HG03066 (cell line): ENCODE measurements at regions not wholly inside any gene's neighbourhood (a gene's known extent, or its start where the extent isn't known, plus 50 kb on each side); places are given as distances from the start of the nearest gene placed in this dataset.

Experiments used
- ATAC-seq: cut with Tn5 transposase; IDR thresholded peaks from one replicate; pipeline ENCODE4 v1.9.1; 2021; ENCODE audit warnings: low read depth; ENCODE audit not compliant: unreplicated experiment

DNA sequence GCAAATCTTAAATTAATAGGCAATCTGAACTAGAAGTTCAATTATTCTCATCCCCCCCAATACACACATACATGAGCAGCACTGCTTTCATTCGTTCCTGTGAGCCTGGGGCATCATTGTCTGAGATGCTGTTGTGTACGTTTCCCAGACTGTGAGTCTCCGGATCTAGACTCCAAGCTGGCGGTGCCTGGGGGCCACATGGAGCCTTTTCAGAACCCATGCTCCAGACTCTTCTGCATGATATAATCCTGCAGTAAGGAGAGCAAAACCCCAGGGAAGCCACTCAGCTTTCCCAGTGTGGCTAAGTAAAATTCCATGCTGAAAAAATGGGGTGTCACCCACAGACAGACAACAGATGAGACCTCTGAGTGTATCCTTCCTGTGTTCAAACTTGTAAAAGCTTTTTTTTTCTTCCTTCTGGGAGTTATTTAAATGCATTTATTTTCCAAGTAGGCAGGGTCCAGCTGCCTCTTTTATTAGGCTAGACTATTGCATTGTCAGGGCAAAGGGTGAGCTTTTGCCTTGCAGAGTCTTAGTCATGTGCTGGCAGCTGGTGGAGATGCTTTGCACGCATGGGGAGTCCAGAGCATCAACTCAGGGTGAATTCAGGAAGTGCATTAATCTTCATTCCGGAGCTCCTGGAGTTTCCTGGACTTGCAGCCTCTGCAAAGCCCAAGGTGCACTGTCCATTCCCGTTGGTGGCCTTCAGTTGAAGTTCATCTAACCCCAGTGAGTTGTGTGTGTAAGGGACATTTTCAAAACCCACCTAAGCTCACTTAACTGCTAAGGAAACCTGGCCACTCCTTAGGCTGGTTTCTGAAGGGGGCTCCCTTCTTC, 185.7 kb upstream of the ADO start:
- peak; percentile 51 for ATAC-seq

DNA sequence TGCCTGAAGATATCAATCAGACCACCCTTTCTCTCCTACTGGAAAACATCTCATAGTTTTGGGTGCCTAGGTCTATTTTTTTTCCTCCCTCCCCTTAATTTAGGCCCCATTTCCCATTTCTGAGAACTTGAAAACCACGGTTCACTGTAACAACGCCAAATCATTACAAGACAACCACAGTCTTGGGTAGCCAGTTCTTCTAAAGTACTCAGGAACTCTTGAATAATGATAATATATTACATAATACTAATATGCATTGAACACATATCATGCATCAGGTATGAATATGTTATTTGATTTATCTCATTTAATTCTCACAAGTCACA, 185.1 kb upstream of the ADO start:
- peak; percentile 20 for ATAC-seq

DNA sequence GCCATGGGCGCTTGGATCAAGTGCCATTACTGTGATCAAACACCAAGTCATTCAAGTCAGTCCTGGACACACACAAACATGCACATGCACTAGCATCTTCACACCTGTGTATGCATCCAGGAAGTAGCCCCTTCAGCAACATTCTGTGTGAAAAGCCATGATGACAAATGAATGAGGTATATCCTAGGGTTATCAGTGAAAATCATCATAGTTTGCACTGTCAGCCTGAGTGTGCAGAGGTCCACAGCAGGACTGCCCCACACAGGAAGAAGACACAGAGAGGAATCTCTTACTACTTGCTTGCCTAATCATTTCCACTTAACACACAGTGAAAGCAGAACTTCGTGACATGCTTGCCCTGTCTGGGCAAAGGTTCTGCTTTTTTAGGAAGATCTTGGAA, 184.0 kb upstream of the ADO start:
- no peak for ATAC-seq

DNA sequence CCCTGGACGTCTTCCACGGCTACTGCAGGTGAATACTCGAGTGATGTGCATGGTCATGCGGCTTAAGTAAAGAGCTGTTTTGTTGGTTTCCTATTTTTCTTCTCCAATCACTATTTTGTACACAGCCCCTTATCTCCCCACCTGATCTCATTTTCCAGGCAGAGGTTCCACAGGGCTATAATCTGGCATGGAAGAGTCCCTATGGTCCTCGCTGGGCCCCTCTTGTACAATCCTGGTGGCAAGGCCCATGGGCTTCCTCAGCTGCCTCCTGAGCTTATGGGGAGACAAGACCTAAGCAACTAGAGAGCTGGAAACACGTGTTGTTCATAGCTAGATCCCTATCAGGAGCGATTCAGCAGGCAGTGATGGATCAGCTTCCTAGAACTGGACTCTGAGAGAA, 181.3 kb upstream of the ADO start:
- no peak for ATAC-seq

DNA sequence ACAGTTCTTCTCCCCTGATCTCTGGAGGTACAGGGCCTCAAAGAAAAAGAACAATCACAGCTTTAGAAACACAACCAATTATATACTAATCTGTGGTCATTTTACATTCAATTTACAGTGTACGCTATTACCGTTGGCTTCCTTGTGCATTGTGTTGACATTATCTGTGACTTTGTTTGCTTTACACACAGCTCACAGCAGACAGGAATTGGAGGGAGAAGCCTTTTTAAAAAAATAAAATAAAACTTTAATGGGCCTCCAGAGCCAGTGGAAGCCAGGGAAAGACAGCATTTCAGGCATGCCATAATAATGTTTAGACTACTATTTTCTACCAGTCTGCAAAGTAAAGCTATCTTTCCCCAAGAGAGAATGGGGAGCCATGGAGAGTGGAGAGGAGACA, 179.0 kb upstream of the ADO start:
- no peak for ATAC-seq

DNA sequence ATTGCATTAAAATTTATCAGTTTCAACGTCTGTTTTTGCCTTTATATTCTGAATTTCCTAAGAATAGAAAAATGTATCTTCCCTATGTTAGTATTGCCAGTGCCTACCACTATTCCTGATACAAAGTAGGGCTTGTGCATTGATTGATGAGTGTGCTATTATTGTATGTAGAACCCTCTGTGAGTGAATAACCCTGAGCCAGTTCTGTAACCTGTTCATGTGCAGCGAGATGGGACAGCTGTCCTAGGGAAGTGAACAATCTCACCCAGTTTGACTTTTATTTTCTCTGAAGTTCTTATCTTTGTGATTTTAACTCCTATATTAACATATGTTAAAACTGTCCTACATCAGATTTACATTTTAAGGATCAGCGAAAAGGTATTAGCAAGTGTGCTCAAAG, 178.4 kb upstream of the ADO start:
- no peak for ATAC-seq

DNA sequence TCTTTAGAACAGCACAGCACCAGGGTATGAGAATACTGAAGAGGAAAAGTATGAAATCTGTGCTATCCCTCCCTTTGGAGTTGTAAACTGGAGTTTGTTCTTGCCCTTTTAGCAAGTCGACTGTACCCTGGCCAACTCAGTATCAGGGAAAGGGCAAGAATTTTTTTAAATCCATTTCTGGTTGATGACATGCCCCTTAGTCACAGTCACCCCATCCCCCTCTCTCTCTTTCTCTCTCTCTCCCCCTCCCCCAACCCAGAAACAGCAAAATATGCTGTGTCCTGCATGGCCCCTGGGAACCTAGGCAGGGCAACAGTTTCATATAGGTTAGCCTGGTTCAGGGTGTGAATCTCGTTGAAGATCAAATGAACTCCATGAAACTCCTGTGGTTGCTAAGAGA, 177.7 kb upstream of the ADO start:
- ATAC-seq, result no peak

DNA sequence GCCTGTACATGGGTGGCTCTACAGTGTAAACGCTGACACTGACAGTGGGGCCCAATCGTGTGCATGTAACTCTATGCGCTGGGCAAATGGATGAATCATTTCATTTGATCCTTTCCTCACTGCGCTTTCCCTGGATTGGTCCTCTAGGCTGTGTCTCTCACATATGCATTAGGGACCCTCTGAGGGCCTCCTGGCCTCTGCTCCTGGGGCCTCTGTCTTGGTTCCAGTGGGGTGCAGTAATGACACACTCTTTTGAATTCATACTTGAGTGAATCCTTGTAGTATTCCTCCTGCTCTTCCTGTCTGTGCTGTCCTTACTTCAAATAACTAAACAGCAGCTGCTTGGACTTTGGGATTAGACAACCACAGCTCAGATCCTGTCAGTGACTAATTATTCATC, 176.5 kb upstream of the ADO start:
- no peak for ATAC-seq

DNA sequence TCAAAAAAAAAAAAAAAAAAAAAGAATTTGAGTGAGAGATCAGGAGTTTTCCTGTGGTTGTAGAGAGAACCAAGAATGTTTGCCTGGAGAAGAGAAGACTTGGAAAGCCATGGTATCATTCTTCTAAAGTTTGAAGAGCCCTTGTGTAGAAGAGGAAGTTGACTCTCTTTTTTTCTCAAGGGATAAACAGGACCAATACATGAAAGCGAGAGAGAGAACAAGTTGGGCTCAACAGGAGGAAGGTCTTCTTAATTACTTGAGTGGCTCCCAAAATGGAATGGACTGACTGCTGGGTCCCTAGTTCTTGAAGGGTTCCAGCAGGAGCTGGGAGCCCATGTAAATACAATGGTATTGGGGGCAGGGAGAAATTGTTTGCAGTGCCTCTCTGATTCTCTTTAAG, 173.3 kb upstream of the ADO start:
- no peak for ATAC-seq

DNA sequence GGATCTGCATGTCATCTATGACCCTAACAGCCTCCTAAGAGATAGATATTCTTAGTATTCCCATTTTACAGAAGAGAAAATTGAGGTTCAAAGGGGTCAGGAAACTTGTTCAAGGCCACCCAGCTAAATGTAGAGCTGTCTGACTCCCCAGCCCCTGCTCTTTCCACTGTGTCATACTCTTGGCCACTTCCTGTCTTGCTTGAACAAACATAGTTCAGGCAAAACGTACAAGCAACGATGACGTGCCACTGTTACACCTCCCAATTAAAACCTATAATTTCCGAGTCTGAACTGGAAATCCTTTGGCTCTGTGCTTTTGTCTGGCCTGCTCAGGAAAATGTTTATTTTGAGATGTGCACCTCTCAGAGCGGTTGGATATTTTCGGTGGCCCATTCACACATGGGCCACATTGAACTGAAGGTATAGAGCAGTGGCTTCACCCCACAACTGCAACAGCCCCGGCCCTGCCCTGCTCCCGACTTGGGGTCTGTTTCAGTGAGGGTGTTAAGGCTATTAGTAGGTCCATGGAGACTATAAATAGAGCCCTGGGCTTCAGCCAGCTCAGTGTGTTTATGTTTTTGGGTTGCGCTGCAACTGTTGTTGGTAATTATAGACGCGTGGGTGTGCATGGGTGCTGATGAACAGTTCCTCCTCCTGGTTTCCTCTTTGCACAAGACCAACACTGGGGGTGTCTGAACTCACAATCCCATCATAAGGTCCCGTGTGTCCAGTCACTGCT, 172.3 kb upstream of the ADO start:
- ATAC-seq, result peak; percentile 72

DNA sequence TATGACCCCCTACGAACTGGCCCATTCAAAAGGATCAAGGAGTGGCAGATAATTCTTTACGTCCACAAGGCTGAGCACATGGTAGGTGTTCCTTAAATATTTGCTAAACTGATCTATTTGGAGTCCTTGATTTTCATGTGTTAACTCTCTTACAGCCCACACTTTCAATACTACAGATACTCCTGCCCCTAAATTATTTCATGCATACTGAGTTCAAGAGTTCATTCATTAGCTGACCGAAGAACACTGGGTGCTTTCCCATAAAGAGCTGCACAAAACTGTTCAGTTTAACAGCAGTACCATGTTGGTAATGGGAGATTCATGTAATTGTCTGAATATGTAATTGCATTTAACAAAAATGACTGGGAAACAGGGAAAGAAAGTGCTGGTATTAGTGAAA, 170.5 kb upstream of the ADO start:
- no peak for ATAC-seq

DNA sequence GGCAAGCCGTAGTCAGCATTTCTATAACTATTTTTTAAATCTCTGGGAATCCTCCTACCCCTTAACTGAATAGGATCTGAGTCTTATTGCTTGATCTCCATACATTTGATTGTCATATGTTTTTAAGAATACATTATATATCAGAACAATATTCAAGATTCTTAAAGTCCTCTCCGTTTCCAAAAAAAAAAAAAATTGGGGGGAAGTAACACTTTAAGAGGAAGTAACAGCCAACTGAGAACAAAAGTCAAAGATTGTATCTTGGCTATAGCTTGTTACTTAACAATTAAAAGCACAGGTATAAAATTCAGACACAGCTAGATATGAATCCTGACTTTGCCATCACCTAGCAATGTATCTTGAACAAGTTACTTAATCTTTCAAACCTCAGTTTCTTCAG, 169.9 kb upstream of the ADO start:
- ATAC-seq, result no peak

DNA sequence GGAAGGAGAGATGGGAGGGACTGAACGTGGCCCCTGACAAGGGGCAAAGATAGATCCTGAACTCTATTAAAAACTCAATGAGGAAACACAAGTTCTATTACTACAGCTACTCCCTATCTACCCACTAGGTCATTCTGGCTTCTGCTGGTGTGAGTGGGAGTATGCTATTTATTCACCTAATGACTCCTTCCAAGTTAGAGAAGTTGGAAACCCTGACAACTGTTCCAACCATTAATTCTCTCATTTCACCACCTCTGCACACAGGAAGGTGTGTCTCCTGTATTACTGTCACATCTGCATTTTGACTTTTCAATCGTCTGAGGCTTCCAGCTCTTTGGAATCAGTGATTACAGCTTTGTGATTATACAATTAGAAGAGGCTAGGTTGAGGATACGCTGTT, 169.4 kb upstream of the ADO start:
- no peak for ATAC-seq

DNA sequence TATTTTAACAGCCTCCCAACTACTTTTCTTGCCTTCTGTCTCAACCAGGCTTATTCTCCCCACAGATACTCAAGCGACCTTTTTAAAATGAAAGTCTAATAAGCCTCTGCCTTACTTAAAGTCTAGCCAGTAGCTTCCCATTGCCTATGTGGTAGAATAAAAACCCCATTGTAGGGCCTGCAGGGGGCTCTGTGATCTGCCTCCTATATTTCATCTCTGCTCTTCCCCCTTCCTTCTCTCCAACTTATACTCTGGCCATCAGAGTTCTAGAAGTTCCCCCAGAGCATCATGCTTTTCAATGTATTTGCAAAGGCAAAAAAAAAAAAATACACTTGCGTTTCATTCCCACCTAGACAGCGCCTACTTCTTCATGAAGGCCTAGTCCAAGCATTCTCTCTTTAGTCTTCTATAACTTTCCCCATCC, 167.7 kb upstream of the ADO start:
- no peak for ATAC-seq

DNA sequence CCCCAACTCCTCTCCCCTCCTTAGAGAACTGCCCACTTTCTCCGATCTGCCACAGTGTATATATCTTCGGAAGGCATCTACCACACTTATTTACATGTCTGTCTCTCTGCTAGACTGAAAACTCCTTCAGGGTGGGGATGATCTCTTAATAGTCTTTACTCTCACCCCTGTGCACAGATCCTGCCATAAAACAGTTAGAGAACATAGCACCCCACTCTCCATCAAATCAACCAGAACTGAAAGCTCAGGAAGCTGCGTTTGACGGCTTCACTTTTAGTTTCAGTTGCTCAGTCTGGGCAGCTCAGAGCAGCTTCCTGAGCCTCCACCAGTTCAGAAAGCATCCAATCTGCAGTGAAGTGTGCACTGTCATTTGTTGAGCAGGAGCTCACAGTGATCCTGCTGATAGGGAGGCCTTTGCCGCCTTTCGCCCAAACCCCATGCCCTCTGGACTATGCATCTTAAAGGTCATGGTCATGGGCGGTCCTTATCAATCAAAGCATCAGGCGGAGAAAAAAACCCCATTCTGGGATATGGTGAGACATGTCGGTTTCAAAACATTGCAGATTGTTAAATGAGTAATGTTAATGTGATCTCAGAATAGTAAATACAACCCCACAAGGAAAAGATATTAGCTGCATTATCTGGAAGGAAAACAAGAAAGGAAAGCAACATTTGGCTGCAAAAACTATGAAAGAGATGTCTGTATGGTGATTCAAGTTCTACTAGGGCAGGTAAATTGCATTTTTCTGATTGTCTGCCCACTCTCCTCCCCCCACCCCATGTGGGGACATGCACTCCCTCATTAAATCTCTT, 167.1 kb upstream of the ADO start:
- ATAC-seq, result peak; percentile 53

DNA sequence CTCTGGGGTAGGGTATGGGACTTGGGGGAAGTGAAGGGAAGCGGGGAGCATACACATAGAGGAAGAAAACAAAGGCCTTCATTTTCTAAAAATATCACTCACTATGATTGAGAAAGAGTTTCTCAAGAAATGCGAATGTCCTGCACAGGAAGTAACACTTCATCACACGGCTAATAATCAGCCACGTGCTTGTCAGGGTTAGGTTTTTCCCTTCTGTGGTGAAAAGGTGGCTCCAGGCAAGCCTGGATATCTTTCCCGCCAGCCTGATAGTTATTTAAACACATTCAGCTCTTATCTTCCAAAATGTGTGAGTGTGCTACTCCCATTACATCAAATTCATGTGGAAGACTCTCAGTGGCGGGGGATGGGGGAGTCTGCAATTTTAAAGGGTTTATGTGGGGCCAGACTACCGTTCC, 166.4 kb upstream of the ADO start:
- ATAC-seq, result peak; percentile 36

DNA sequence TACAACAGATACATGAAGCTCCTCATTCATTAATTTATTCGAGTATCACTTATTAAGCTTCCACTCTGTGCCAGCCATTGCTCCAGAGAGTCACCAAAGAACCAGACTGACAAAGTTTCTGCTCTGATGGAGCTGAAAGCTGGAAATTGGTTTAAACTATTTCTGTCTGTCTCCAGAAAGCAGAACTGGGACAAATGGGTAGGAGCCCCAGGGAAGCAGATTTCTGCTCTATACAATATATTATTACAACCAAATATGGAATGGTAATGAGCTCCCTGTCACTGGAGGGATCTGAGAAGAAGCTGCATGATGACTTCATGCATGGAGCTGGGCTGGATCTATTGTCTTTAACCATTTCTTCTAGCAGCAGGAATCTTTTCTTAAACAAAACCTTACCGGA, 165.4 kb upstream of the ADO start:
- no peak for ATAC-seq

DNA sequence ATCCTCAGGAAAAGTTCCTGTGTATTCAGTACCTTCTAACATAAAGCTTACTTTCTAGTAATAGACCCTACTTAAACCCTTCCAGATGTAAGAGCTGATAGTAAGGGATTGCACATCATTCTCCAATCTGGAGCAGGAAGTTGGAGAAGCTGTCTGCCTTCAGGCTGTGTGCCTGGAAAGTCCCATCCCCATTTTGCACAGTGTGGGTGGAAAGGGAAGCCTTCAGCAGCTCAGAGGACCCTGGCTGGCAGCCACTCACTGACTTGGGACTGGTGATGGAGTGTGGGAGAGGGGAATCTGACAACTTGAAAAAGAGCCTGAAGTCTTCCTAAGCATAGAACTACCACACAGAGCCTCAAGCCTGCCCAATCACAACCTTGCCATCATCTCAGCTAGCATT, 164.1 kb upstream of the ADO start:
- no peak for ATAC-seq

DNA sequence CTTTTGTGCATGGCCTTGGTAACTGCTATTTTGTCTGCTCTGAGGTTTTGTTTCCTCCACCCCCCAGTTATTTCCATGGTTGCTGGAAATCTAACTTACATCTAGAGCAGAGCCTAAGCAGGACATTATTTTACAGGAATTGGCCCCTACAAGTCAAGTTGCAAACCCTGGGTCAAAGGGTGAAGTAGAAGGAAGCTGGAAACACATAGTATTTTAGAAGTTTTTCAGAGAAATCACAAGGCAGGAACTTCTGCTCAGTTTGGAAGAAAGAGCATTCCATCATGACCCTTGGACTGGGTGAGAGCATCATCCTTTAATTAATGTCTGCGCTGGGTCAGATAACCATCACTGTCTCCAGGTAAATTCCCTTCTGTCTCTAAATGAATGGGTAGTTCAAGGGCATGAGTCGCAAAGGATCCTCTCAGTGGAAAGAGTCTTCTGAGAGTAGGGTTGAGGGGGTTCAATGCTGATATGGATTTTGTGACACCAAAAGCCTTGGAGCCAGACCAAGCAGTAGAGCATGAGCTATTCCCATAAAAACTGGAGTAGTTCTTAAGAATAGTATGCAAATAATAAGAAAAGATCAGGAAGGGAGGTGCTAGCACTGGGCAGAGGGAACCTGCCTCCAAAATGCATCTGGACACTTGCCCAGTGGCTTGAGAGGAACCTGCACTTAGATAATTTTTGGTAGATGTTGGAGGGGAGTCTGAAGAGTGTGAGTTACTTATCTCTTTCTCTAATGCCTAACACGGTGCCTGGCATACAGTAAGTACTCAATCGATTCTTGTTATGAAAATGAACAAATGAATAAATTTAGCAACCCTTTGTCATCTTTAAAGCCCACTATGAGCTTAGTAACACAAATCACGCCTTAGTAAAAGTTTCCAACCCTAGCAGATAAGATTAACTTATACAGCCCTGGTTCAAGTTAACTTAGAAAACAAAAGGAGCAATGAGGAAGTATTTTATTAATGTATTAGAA, 160.6 kb upstream of the ADO start:
- ATAC-seq, result no peak

DNA sequence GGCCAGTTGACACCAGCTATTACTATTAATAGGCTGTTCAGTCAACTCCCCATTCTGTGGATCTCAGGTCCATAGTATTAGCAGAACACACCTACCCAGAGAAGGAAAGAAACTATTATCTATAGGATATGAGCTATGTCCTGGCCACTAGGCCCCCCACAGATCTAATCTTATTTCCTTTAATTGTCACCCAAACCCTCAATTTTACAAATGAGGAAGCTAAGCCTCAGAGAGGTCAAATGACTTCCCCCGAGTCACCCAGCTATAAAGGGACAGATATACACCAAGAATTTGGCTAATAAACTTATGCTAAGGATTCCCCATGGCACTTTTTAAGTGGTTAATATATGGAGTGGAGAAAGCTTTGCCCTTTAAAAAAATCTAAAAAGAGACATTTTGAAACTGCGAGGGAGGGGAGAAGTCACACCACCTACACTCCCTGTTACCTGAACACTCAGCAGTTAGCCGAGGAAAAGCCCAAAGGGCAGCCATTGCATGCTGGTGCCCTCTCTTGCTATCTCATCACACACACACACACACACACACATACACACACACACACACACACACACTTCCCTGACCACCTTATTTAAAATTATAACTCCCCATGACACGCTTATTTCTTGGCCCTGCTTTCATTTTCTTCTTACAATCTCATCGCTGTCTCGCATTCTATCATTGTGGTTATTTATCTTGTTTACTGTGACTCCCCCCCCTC, 157.0 kb upstream of the ADO start:
- no peak for ATAC-seq
